ENCODE measurements at regions not wholly inside any gene's neighbourhood (a gene's known extent, or its start where the extent isn't known, plus 50 kb on each side); places are given as distances from the start of the nearest gene placed in this dataset.

- DNase-seq (ENCODE audit: low read depth) = no peak
Observed at GRCh38 chr4:43987331-43987944, 461.2 kb downstream of the KCTD8 start.

- no peak for DNase-seq (ENCODE audit: low read depth)
Observed at GRCh38 chr4:43990551-43990950, 458.1 kb downstream of the KCTD8 start.

GRCh38 chr4:43990963-43991362 is 457.6 kb downstream of the KCTD8 start:
- no peak for DNase-seq (ENCODE audit: low read depth)

GRCh38 chr4:43992552-43992951 is 456.1 kb downstream of the KCTD8 start:
- DNase-seq (ENCODE audit: low read depth) = no peak

DNA sequence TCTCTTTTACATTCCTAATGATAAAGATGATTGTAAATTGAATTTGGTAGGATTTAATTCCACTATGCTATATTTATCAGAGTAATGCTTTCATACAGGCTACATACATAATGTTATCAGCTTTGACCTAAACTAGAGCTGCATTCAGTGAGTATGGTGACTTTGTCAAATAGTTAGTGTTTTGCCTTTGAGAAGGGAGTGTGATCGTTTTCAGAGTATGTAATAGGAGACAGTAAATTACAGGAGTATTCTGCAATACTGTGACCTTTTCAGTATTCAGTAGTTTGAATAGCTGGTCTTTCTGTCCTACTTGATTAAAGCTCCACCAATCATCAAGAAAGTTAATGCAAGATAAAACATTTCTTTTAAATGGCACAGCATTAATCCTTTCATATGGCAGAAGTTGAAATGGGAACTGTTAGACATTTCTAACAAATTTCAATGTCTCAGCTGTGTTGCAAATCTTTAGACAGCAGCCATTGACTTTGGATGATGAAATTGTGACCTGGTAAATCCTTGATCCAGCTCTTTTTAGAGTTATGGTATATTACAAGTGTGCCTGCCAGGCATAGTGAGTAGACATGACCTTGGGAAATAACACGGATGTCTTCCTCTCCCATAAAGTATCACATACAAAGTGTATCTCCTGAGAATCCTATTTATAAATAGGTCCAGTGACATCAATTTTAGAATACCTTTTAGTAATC is 455.3 kb downstream of the KCTD8 start:
- no peak for DNase-seq (ENCODE audit: low read depth)

DNA sequence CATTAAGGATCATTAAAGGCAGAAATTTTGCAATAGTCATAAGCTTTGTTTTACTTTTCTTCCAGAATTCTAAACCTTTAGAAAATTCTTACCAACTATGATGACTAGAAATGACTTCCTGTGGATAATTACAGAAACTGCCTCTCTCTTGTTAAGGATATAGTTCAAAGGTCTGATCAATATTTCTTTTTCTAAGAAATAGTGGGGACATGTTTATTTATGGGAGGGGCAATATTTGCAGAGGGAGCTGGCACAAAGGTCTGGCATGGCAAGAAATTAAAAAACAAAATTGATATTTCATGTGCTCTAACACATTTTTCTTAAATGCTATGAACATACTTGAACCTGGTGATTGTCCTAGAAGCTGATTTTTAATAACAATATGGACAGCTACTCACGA is 448.9 kb downstream of the KCTD8 start:
- no peak for DNase-seq (ENCODE audit: low read depth)

DNA sequence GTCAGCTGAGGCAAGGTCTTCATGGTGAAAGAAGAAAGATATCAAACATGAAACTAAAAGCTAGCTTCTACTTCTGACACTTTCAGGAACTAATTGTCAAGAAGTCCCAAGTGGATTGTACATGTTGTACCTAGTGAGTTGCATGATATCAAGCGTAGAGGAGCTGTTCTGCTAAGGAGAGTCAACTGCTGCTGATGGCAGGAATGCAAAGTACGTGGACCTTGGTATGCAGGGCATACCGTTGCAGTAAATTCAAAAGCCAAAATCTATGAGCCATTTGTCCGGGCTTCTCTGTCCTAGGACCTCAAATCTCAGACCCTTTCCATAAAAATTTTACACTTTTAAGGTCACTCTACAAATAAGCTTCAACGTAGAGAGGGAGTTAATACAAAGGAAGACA is 446.2 kb downstream of the KCTD8 start:
- no peak for DNase-seq (ENCODE audit: low read depth)

GRCh38 chr4:44016570-44017421 is 431.8 kb downstream of the KCTD8 start:
- DNase-seq (ENCODE audit: low read depth) = no peak

DNA sequence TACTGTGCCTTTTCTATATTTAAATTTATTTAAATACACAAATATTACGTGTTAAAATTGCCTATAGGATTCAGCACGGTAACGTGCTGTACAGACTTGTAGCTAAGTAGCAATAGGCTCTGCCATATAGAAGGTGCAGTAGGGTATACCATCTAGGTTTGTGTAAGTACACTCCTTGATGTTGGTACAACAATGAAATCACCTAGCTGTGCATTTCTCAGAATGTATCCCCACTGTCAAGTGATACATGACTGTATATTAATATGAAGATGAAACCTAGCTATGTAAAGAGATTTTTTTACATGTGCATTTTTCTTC is 431.2 kb downstream of the KCTD8 start:
- no peak for DNase-seq (ENCODE audit: low read depth)

DNA sequence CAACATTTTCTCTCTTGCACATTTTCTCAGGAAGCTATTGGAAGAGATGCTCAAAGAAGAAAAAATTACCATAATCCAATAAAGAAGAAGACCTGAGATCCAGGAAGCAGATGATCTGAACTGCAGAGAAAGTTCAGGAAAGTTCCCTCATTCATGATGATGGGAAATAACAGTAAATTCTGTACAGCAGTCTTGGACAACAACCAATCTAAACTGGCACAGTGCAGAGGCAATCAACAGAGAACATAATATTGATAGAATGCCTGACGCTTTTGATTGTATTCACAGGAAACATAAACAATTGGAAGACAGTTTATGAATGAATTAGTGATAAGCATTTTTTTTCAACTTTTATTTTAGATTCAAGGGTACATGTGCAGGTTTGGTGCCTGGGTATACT is 428.9 kb downstream of the KCTD8 start:
- no peak for DNase-seq (ENCODE audit: low read depth)

- DNase-seq (ENCODE audit: low read depth) = no peak
Observed at GRCh38 chr4:44025376-44026020, 423.1 kb downstream of the KCTD8 start.

- no peak for DNase-seq (ENCODE audit: low read depth)
Observed at GRCh38 chr4:44038811-44039210, 409.8 kb downstream of the KCTD8 start.

- DNase-seq (ENCODE audit: low read depth) = no peak
Observed at GRCh38 chr4:44046491-44046890, 402.1 kb downstream of the KCTD8 start.

DNA sequence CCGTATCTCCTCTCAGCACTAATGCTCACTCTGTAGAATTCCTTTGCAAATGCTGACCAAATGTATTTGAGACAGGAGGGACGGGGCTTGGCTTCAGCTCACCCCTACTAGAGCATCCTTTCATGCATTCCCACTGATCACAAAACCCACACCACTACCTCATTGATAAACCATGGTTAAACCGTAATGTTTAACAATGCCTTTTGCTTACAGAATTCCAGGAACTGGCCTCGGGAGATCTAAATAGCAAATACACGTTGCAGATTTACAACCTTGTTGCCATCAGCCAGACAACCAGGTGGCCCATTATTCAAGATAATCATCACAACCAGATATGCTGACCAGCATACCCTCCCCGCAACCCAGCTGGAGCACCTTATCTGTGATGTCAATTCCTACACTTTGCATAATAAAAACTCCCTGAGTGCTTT is 391.9 kb downstream of the KCTD8 start:
- DNase-seq (ENCODE audit: low read depth) = no peak

DNA sequence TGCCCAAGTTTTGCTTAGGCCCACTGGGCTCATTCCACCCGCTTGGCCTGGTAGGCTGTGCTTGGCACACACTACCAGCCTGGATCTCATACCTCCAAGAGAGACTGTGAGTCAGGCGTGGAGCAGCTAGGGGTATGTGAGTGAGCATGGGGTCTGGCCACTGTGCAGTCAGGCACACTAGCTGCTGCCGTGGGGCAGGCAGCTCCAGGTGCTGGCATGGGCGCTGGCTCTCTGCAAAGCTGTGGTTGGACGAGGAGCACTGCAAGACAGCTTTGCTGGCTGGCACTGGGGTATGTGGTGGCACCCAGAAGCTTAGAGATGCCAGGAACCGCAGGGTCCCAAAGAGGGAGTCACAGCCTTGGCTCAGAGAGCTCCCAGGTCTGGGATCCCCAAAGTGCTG is 377.8 kb downstream of the KCTD8 start:
- no peak for DNase-seq (ENCODE audit: low read depth)

- DNase-seq (ENCODE audit: low read depth) = no peak
Observed at GRCh38 chr4:44071959-44072955, 376.4 kb downstream of the KCTD8 start.

GRCh38 chr4:44086753-44087152 is 361.9 kb downstream of the KCTD8 start:
- no peak for DNase-seq (ENCODE audit: low read depth)

GRCh38 chr4:44093390-44093789 is 355.2 kb downstream of the KCTD8 start:
- DNase-seq (ENCODE audit: low read depth) = no peak

- no peak for DNase-seq (ENCODE audit: low read depth)
Observed at GRCh38 chr4:44098973-44099372, 349.6 kb downstream of the KCTD8 start.

GRCh38 chr4:44100456-44100855 is 348.2 kb downstream of the KCTD8 start:
- DNase-seq (ENCODE audit: low read depth) = no peak

GRCh38 chr4:44118971-44119680 is 329.5 kb downstream of the KCTD8 start:
- DNase-seq (ENCODE audit: low read depth) = no peak

All from stromal cell of bone marrow (primary cell).